Nucleus accumbens (tissue), 56 donors: ENCODE measurements at regions not wholly inside any gene's neighbourhood (a gene's known extent, or its start where the extent isn't known, plus 50 kb on each side); places are given as distances from the start of the nearest gene placed in this dataset.

Source experiments
- DNase-seq, 56 donors: peaks; one replicate each; lab custom pipeline; 2025; lab: John Stamatoyannopoulos, UW

GRCh38 chr3:120544361-120544760 lies 51.8 kb upstream of the NDUFB4 start:
- no peak for DNase-seq

GRCh38 chr3:120536642-120537041 lies 59.5 kb upstream of the NDUFB4 start:
- no peak for DNase-seq

GRCh38 chr3:120532969-120533368 lies 63.2 kb upstream of the NDUFB4 start:
- no peak for DNase-seq

GRCh38 chr3:120528163-120528562 lies 68.0 kb upstream of the NDUFB4 start:
- DNase-seq = no peak

DNA sequence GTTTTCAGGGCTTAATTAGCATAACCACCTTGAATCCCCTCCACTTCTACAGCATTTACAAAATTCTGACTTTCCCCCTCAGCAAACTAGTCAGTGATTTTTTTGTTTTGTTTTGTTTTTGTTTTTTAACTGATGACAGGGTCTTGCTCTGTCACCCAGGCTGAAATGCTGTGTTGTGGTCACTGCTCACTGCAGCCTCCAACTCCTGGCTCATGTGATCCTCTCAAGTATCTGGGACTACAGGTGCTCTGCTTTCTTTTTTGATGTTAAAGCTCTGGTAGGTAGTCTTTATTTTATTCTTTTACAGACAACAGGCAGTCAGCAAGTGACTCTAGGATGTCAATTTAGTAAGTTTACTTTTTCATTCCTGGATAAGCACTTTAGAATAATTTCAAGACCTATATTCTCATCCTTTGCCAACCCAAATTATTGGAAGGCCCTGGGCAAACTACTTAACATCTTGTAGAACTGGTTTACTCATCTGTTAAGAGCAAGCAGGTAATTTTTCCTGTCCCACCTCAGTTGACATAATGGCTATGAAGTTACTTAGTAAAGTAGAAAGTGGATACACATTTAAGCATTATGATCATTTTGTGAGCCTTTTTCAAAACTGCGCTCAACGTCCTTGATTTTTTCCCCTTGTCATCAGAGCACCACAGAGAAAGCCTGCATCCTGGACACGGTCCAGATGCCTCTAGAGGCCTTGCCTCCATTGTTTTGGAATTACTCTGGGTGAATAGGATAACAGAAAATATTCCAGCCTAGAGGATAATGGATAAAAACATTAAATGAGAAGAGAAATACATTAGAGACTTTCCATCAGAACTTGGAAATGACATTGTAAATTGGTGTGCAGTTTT lies 69.9 kb upstream of the NDUFB4 start:
- DNase-seq = no peak

DNA sequence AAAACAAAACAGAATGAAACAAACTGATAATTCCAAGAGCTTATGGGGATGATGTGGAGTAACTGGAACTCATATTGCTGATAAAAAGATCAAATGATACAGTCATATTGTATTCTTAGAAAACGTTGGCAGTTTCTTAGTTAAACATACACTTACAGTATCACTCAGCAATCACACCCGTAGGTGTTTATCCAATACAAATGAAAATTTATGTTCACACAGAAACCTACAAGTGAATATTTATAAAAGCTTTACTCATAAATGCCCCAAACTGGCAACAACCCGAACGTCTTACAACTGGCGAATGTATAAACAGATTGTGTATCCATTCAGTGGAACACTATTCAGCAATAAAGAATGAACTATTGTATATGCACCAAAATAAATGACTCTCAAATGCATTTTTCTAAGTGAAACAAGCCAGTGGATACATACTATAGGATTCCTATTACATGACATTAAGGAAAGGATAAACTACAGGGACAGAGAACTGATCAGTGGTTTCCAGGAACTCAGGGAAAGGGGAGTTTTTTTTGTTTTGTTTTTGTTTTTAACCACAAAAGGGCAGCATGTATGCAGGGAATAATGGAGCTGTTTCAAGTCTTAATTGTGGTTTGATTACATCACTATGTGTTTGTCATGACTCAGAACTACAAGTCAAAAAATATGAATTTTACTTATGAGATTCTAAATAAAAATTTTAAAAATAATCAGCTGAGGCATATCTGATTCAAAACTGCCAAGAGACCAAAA lies 71.8 kb upstream of the NDUFB4 start:
- no peak for DNase-seq

DNA sequence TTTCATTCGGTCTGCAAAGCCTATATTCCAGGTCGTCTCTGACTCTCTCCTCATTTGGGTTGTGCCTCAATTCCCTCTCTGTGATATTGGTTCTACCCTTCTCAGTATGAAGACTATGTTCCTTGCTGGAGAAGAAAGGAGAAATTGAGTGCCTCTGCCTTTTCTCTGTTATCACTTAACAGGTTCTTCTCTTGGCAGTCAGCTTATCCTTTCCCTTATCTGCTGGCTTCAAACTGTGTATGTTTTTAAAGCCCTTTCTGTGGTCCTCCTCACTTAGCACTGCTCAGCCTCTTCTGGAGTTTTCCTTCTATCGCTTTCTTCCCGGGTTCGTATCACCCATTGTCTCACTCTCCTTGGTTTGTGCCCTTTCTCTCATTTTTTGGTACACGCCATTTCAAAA lies 65.3 kb upstream of the FSTL1 start:
- DNase-seq = no peak

DNA sequence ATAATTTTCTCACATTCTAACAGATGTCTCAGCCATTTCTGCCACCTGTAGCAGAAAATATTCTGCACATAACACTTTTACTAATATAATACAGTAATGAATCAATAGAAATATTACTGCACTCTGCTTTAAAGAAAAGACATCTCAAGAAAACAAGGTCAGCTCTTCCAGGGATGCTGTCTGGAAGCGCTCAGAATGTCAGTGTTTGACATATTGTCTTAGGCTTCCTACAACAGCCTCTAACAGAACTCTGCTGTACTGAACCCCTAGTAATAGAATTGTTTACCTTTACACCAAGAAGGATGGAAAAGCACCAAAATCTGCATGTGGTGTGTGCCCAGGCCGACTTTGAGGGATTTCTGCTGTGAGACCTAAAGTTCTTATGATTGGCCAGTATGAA lies 61.9 kb upstream of the FSTL1 start:
- no peak for DNase-seq

- DNase-seq = peak in 3 of 56 donors; percentile 1 to 13 (median 3)
Observed at GRCh38 chr3:120506828-120507774, 56.3 kb upstream of the FSTL1 start.

DNA sequence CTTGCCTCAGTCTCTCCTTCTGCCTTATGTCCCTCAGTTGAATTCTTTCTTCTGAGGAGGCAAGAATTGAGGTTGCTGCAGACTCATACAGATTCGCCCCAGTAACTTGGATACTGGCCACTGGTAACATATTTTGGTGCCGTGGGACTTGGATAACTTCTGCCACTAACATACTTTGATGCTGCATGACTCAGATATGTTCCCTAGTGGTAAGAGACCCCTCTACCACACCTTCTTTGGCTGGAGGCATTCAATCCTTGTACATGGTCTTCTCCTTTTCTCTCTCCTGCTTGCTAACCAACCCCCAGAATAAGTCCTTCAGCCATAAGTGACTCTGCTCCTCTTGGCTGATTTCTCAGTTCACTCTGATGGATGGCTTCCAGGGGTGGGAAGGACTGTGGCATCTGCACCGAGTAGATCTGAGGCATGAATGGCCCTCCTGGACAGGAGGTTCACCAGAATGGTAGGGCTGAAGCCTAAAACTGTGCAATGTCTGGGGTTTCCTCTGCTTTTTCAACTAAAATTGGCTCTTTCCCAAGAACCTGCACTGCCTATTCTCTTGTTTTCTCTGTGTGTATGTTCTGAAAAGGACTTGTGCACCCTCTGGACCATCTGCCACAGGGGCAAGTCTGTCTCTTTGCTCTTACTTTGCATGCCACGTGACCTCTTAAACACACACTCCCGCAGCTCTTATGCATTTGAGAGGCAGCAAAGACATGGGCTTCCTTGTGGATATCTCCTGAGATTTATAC lies 55.5 kb upstream of the FSTL1 start:
- peak in 1 of 56 donors; percentile 1 for DNase-seq

DNA sequence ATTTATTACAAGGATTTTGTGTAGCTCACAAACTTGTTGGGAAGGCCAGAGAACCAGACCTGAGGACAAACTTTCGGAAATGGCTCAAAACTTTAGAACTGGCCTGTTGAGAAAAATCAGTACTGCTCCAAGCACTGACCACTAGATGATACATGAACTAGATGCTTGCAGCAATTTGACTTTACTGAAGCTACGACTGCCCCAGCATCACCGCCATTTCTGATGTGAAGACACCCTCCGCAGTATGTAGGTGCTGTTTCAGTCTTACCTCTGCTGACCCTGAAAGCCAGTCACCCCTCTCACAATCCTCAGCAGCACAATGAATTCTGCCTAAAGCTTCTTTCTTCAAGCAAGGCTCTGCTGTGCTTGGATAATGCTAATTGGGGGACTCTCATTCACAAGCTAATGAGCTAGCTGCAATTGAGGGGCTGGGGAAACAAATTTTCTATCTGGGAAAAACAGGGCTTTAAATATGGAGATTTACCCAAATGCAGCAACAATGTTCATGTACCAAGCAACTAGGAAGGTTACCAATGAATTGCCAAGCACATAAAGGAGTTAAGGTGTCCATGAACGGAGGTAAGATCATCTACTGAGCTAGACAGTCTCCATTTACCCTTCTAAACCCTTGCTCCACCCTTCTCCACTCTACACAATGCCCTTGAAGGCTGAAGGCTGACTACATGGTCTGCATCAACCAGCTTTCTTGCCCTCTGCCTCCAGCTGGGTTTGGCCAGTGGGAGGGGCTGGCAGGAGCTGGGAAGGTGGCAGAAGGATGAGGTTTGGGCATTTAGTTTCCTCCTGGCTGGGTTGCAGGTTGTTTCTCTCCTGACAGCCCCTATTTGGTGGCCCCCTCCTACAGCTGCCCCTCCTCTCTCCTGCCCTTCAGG lies 53.2 kb upstream of the FSTL1 start:
- no peak for DNase-seq

- DNase-seq = no peak
Observed at GRCh38 chr3:120502116-120502515, 51.3 kb upstream of the FSTL1 start.
